HAP-1 (cell line): ENCODE measurements at regions not wholly inside any gene's neighbourhood (a gene's known extent, or its start where the extent isn't known, plus 50 kb on each side); places are given as distances from the start of the nearest gene placed in this dataset.

Experiments used
- DNase-seq, 2 experiments: peaks; one replicate each; pipeline ENCODE4 v3.0.0-alpha.2; 2016 to 2020; ENCODE audit warnings: low spot score in 2 of 2
- H3K27me3 ChIP-seq: fragments of 250-450 bp; sonication (Bioruptor Pico); 2 replicates; pipeline ENCODE4 v1.5.1; 2020; ENCODE audit warnings: low read depth, mild to moderate bottlenecking, moderate library complexity
- H3K36me3 ChIP-seq: fragments of 250-450 bp; sonication (Bioruptor Pico); replicated peaks from 2 replicates; pipeline ENCODE4 v1.5.1; 2020; ENCODE audit warnings: mild to moderate bottlenecking
- H3K4me1 ChIP-seq: fragments of 250-450 bp; sonication (Bioruptor Pico); 2 replicates; pipeline ENCODE4 v1.5.1; 2020; ENCODE audit warnings: mild to moderate bottlenecking
- H3K4me3 ChIP-seq: fragments of 250-450 bp; sonication (Bioruptor Pico); 2 replicates; pipeline ENCODE4 v1.5.1; 2020; ENCODE audit warnings: mild to moderate bottlenecking, moderate library complexity
- H3K9me3 ChIP-seq: fragments of 250-450 bp; sonication (Bioruptor Pico); 2 replicates; pipeline ENCODE4 v1.5.1; 2020; ENCODE audit warnings: mild to moderate bottlenecking, moderate library complexity
- in situ Hi-C: fragments of 300-500 bp; cut with MboI; formaldehyde crosslinking; loops from 3 replicates; pipeline ENCODE4 v1.14.3; 2020; ENCODE audit warnings: low sequenced_read_pairs, inconsistent platforms, mixed read lengths

GRCh38 chr13:90898811-90899210 is 448.7 kb upstream of the MIR17HG start:
- H3K9me3 ChIP-seq, result no peaks in the 10 kb centered on the region
- no peaks in the 10 kb centered on the region for H3K36me3 ChIP-seq
- H3K4me1 ChIP-seq, result no peaks in the 10 kb centered on the region
- H3K4me3 ChIP-seq, result no peak overlapping the region
- no peaks in the 10 kb centered on the region for H3K27me3 ChIP-seq
- DNase-seq, result no peak
- in situ Hi-C loops, result no loop called here

GRCh38 chr13:90899416-90899815 is 448.1 kb upstream of the MIR17HG start:
- Histone ChIP-seq H3K9me3 (no peaks in the 10 kb centered on the region), H3K27me3 (no peaks in the 10 kb centered on the region), H3K4me1 (no peaks in the 10 kb centered on the region), H3K36me3 (no peaks in the 10 kb centered on the region), H3K4me3 (no peak overlapping the region)
- in situ Hi-C loops, result no loop called here
- no peak for DNase-seq

GRCh38 chr13:90902255-90902654 is 445.2 kb upstream of the MIR17HG start:
- Histone ChIP-seq H3K4me1 (no peaks in the 10 kb centered on the region), H3K4me3 (no peak overlapping the region), H3K9me3 (no peaks in the 10 kb centered on the region), H3K36me3 (no peaks in the 10 kb centered on the region), H3K27me3 (no peaks in the 10 kb centered on the region)
- in situ Hi-C loops, result no loop called here
- no peak for DNase-seq

GRCh38 chr13:90906554-90906953 is 440.9 kb upstream of the MIR17HG start:
- Histone ChIP-seq H3K36me3 (no peaks in the 10 kb centered on the region), H3K4me3 (no peak overlapping the region), H3K27me3 (no peaks in the 10 kb centered on the region), H3K4me1 (no peaks in the 10 kb centered on the region), H3K9me3 (no peaks in the 10 kb centered on the region)
- no peak for DNase-seq
- in situ Hi-C loops, result no loop called here

- H3K4me1 ChIP-seq, result no peaks in the 10 kb centered on the region
- in situ Hi-C loops, result no loop called here
- no peaks in the 10 kb centered on the region for H3K36me3 ChIP-seq
- no peak for DNase-seq
- no peak overlapping the region for H3K4me3 ChIP-seq
- H3K9me3 ChIP-seq, result no peaks in the 10 kb centered on the region
- H3K27me3 ChIP-seq, result no peaks in the 10 kb centered on the region
Observed at GRCh38 chr13:90908792-90909191, 438.7 kb upstream of the MIR17HG start.

- Histone ChIP-seq H3K9me3 (no peaks in the 10 kb centered on the region), H3K27me3 (no peaks in the 10 kb centered on the region), H3K4me3 (no peak overlapping the region), H3K36me3 (no peaks in the 10 kb centered on the region), H3K4me1 (no peaks in the 10 kb centered on the region)
- DNase-seq, result no peak
- in situ Hi-C loops, result no loop called here
Observed at GRCh38 chr13:90910018-90910639, 437.4 kb upstream of the MIR17HG start.

GRCh38 chr13:90912247-90912646 is 435.2 kb upstream of the MIR17HG start:
- in situ Hi-C loops, result no loop called here
- DNase-seq, result no peak
- no peaks in the 10 kb centered on the region for H3K4me1 ChIP-seq
- no peaks in the 10 kb centered on the region for H3K27me3 ChIP-seq
- H3K4me3 ChIP-seq, result no peak overlapping the region
- no peaks in the 10 kb centered on the region for H3K9me3 ChIP-seq
- H3K36me3 ChIP-seq, result no peaks in the 10 kb centered on the region

- H3K36me3 ChIP-seq, result no peaks in the 10 kb centered on the region
- no peak for DNase-seq
- no peak overlapping the region for H3K4me3 ChIP-seq
- H3K9me3 ChIP-seq, result no peaks in the 10 kb centered on the region
- no peaks in the 10 kb centered on the region for H3K27me3 ChIP-seq
- no peaks in the 10 kb centered on the region for H3K4me1 ChIP-seq
- in situ Hi-C loops, result no loop called here
Observed at GRCh38 chr13:90918536-90918935, 429.0 kb upstream of the MIR17HG start.

GRCh38 chr13:90919153-90919552 is 428.3 kb upstream of the MIR17HG start:
- H3K4me3 ChIP-seq, result no peak overlapping the region
- H3K36me3 ChIP-seq, result no peaks in the 10 kb centered on the region
- in situ Hi-C loops, result no loop called here
- no peaks in the 10 kb centered on the region for H3K27me3 ChIP-seq
- no peaks in the 10 kb centered on the region for H3K4me1 ChIP-seq
- H3K9me3 ChIP-seq, result no peaks in the 10 kb centered on the region
- DNase-seq, result no peak

GRCh38 chr13:90926459-90926858 is 421.0 kb upstream of the MIR17HG start:
- no peaks in the 10 kb centered on the region for H3K9me3 ChIP-seq
- no peak overlapping the region for H3K4me3 ChIP-seq
- no peak for DNase-seq
- in situ Hi-C loops, result no loop called here
- H3K27me3 ChIP-seq, result no peaks in the 10 kb centered on the region
- H3K36me3 ChIP-seq, result no peaks in the 10 kb centered on the region
- H3K4me1 ChIP-seq, result no peaks in the 10 kb centered on the region

GRCh38 chr13:90928109-90928508 is 419.4 kb upstream of the MIR17HG start:
- H3K9me3 ChIP-seq, result no peaks in the 10 kb centered on the region
- no peak for DNase-seq
- H3K27me3 ChIP-seq, result no peaks in the 10 kb centered on the region
- H3K4me1 ChIP-seq, result no peaks in the 10 kb centered on the region
- H3K4me3 ChIP-seq, result no peak overlapping the region
- in situ Hi-C loops, result no loop called here
- no peaks in the 10 kb centered on the region for H3K36me3 ChIP-seq

GRCh38 chr13:90933097-90933826 is 414.2 kb upstream of the MIR17HG start:
- no peak for DNase-seq
- H3K4me3 ChIP-seq, result no peak overlapping the region
- H3K36me3 ChIP-seq, result no peaks in the 10 kb centered on the region

GRCh38 chr13:90934741-90935140 is 412.7 kb upstream of the MIR17HG start:
- in situ Hi-C loops, result no loop called here
- H3K9me3 ChIP-seq, result no peaks in the 10 kb centered on the region
- DNase-seq, result no peak
- H3K4me1 ChIP-seq, result no peaks in the 10 kb centered on the region
- no peak overlapping the region for H3K4me3 ChIP-seq
- H3K27me3 ChIP-seq, result no peaks in the 10 kb centered on the region
- no peaks in the 10 kb centered on the region for H3K36me3 ChIP-seq

More at GRCh38 chr13:90933097-90933826, 414.2 kb upstream of the MIR17HG start:
- Histone ChIP-seq H3K27me3 (no peaks in the 10 kb centered on the region), H3K4me1 (no peaks in the 10 kb centered on the region), H3K9me3 (no peaks in the 10 kb centered on the region)
- in situ Hi-C loops, result no loop called here

GRCh38 chr13:90938848-90939247 is 408.6 kb upstream of the MIR17HG start:
- no peak for DNase-seq
- in situ Hi-C loops, result no loop called here
- no peaks in the 10 kb centered on the region for H3K27me3 ChIP-seq
- H3K4me1 ChIP-seq, result no peaks in the 10 kb centered on the region
- H3K36me3 ChIP-seq, result no peaks in the 10 kb centered on the region
- H3K4me3 ChIP-seq, result no peak overlapping the region
- H3K9me3 ChIP-seq, result no peaks in the 10 kb centered on the region
